ENCODE measurements at regions not wholly inside any gene's neighbourhood (a gene's known extent, or its start where the extent isn't known, plus 50 kb on each side); places are given as distances from the start of the nearest gene placed in this dataset.

- 36 to 58% methylated on average over 3 to 4 of the region's 4 CpGs for WGBS, 2 donors (ENCODE audit: low coverage in 1 of 2)
- TF ChIP-seq POLR2A (IDR thresholded peaks at IDR 0.05) (no peak), EP300 (IDR thresholded peaks at IDR 0.05; ENCODE audit: low read depth) (no peak), CTCF (IDR thresholded peaks at IDR 0.05) (no peak), POLR2AphosphoS5 (IDR thresholded peaks at IDR 0.05) (no peak)
- no peaks in the 10 kb centered on the region for H3K36me3 ChIP-seq
- H3K27ac ChIP-seq, result peak overlapping the region; percentile 1 to 39 (median 26)
- in situ Hi-C loops (cut with MboI; ENCODE audit: low pct_ligation_motif_present in 1 of 4, low pct_unique_long_range_greater_than_20kb in 1 of 4, low sequenced_read_pairs in 3 of 4) (loop anchor here in 3 of 4 donors (25.0 kb wide), 2 partner anchors 681 to 831 kb away; no protein-coding TSS in a partner anchor), intact Hi-C loops (cut with DNase I; ENCODE audit: low total_unique reads) (no loop called here)
- peak; percentile 14 for DNase-seq
- peaks cover 0 to 8% (median 0%) of the 10 kb centered on the region in 4 donors for H3K4me1 ChIP-seq
- H3K4me3 ChIP-seq, result no peak overlapping the region
- no peaks in the 10 kb centered on the region for H3K9me3 ChIP-seq
- H3K27me3 ChIP-seq, result no peaks in the 10 kb centered on the region
Measured at GRCh38 chr1:87968197-87968955, 639.7 kb downstream of the LMO4 start.

- intact Hi-C loops (cut with DNase I; ENCODE audit: low total_unique reads) (no loop called here), in situ Hi-C loops (cut with MboI; ENCODE audit: low pct_ligation_motif_present in 1 of 4, low pct_unique_long_range_greater_than_20kb in 1 of 4, low sequenced_read_pairs in 3 of 4) (loop anchor here in 3 of 4 donors (25.0 kb wide), 2 partner anchors 682 to 832 kb away; no protein-coding TSS in a partner anchor)
- H3K4me1 ChIP-seq, result peaks cover 0 to 8% (median 0%) of the 10 kb centered on the region in 4 donors
Measured at GRCh38 chr1:87969040-87969439, 640.4 kb downstream of the LMO4 start.

GRCh38 chr1:87972811-87973210 lies 644.1 kb downstream of the LMO4 start:
- no peaks in the 10 kb centered on the region for H3K9me3 ChIP-seq
- no peaks in the 10 kb centered on the region for H3K27me3 ChIP-seq
- TF ChIP-seq POLR2A (IDR thresholded peaks at IDR 0.05) (no peak), EP300 (IDR thresholded peaks at IDR 0.05; ENCODE audit: low read depth) (no peak), POLR2AphosphoS5 (IDR thresholded peaks at IDR 0.05) (no peak), CTCF (IDR thresholded peaks at IDR 0.05) (no peak)
- in situ Hi-C loops (cut with MboI; ENCODE audit: low pct_ligation_motif_present in 1 of 4, low pct_unique_long_range_greater_than_20kb in 1 of 4, low sequenced_read_pairs in 3 of 4), result loop anchor here in 3 of 4 donors (25.0 kb wide), 2 partner anchors 686 to 836 kb away; no protein-coding TSS in a partner anchor
- DNase-seq, result no peak
- no peak overlapping the region for H3K4me3 ChIP-seq
- H3K27ac ChIP-seq, result no peak overlapping the region
- intact Hi-C loops (cut with DNase I; ENCODE audit: low total_unique reads), result no loop called here
- peaks cover 0 to 8% (median 0%) of the 10 kb centered on the region in 4 donors for H3K4me1 ChIP-seq
- H3K36me3 ChIP-seq, result no peaks in the 10 kb centered on the region
- WGBS, 2 donors (ENCODE audit: low coverage in 1 of 2), result 86 to 96% methylated on average over 3 of the region's 3 CpGs

More at GRCh38 chr1:87969040-87969439, 640.4 kb downstream of the LMO4 start:
- H3K36me3 ChIP-seq, result no peaks in the 10 kb centered on the region
- TF ChIP-seq POLR2A (IDR thresholded peaks at IDR 0.05) (no peak), POLR2AphosphoS5 (IDR thresholded peaks at IDR 0.05) (no peak), EP300 (IDR thresholded peaks at IDR 0.05; ENCODE audit: low read depth) (no peak), CTCF (IDR thresholded peaks at IDR 0.05) (no peak)
- H3K4me3 ChIP-seq, result no peak overlapping the region
- no peaks in the 10 kb centered on the region for H3K9me3 ChIP-seq
- no peak for DNase-seq
- no peaks in the 10 kb centered on the region for H3K27me3 ChIP-seq
- peak overlapping the region in 1 of 4 donors; percentile 39 for H3K27ac ChIP-seq
- WGBS, 2 donors (ENCODE audit: low coverage in 1 of 2), result 68 to 70% methylated on average over 2 of the region's 2 CpGs

- in situ Hi-C loops (cut with MboI; ENCODE audit: low pct_ligation_motif_present in 1 of 4, low pct_unique_long_range_greater_than_20kb in 1 of 4, low sequenced_read_pairs in 3 of 4), result loop anchor here in 3 of 4 donors (25.0 kb wide), 2 partner anchors 687 to 837 kb away; no protein-coding TSS in a partner anchor
- no peaks in the 10 kb centered on the region for H3K36me3 ChIP-seq
- no peak overlapping the region for H3K27ac ChIP-seq
- TF ChIP-seq POLR2A (IDR thresholded peaks at IDR 0.05), result no peak
- TF ChIP-seq POLR2AphosphoS5 (IDR thresholded peaks at IDR 0.05), result no peak
- TF ChIP-seq CTCF (IDR thresholded peaks at IDR 0.05), result no peak
- TF ChIP-seq EP300 (IDR thresholded peaks at IDR 0.05; ENCODE audit: low read depth), result no peak
- H3K9me3 ChIP-seq, result no peaks in the 10 kb centered on the region
- DNase-seq, result no peak
- 82 to 93% methylated on average over 2 to 3 of the region's 3 CpGs for WGBS, 2 donors (ENCODE audit: low coverage in 1 of 2)
- intact Hi-C loops (cut with DNase I; ENCODE audit: low total_unique reads), result no loop called here
- no peak overlapping the region for H3K4me3 ChIP-seq
- no peaks in the 10 kb centered on the region for H3K27me3 ChIP-seq
- H3K4me1 ChIP-seq, result peaks cover 0 to 2% (median 0%) of the 10 kb centered on the region in 4 donors
Measured at GRCh38 chr1:87973896-87974295, 645.2 kb downstream of the LMO4 start.
